Suprapubic skin (tissue), 3 donors: ENCODE measurements at regions not wholly inside any gene's neighbourhood (a gene's known extent, or its start where the extent isn't known, plus 50 kb on each side); places are given as distances from the start of the nearest gene placed in this dataset.

Experiments
- CTCF ChIP-seq, 2 donors: fragments of 200-600 bp in 1 of 2; fragments of 450-650 bp in 1 of 2; sonication (generic) in 1 of 2; IDR thresholded peaks; one replicate each; pipeline ENCODE4 v1.5.1; 2016 to 2019; ENCODE audit warnings: antibody characterized with exemption in 2 of 2, mild to moderate bottlenecking in 1 of 2, moderate library complexity in 1 of 2
- EP300 ChIP-seq: sonication (generic); formaldehyde crosslinking; IDR thresholded peaks from one replicate; pipeline ENCODE4 v1.6.1; 2017; ENCODE audit warnings: antibody characterized with exemption
- POLR2A ChIP-seq, 2 donors: fragments of 450-650 bp; IDR thresholded peaks; one replicate each; pipeline ENCODE4 v1.6.1; 2017; ENCODE audit warnings: antibody characterized with exemption in 2 of 2, mild to moderate bottlenecking in 2 of 2, moderate library complexity in 2 of 2

GRCh38 chrX:39301036-39301435 is 499.8 kb downstream of the MID1IP1 start:
- TF ChIP-seq CTCF (IDR thresholded peaks at IDR 0.05) = no peak
- no peak for TF ChIP-seq POLR2A (IDR thresholded peaks at IDR 0.05)
- TF ChIP-seq EP300 = no peak
